ENCODE measurements at regions not wholly inside any gene's neighbourhood (a gene's known extent, or its start where the extent isn't known, plus 50 kb on each side); places are given as distances from the start of the nearest gene placed in this dataset.

DNA sequence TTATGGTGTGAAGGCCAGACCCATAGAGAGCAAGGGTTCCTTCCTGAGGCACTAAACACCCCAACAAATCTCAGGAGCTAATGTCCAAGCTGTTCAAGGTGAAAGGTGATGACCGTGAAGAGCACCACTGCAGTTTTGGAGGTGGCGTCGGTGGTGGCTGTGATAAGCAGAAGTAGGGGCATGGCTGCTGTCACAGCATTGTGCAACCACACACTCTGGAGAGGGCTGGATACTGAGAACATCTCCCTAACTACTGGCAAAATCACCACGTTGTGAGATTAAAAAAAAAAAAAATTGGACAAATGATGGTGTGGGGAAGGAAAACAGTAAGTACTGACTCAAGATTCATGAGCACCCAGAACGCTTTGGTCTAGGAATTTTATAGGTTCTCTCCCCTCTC is 156.5 kb downstream of the PJA2 start:
- H3K36me3 Mint-ChIP-seq (ENCODE audit: low read depth): no peaks in the 10 kb centered on the region; the same call in 2 of the 3 replicates
- no peak for ATAC-seq
- H3K79me2 ChIP-seq (replicated peaks; ENCODE audit: insufficient read depth): no peaks in the 10 kb centered on the region
- no peaks in the 10 kb centered on the region for H3K36me3 ChIP-seq (ENCODE audit: insufficient read depth)
- no peaks in the 10 kb centered on the region for H3K9me2 ChIP-seq (ENCODE audit: insufficient read depth)
- peaks cover 5% of the 10 kb centered on the region for H3K27me3 Mint-ChIP-seq (ENCODE audit: insufficient read depth, low read depth, poor library complexity)
- no peaks in the 10 kb centered on the region for H3F3A ChIP-seq (replicated peaks; ENCODE audit: low read depth)
- H3K27me3 ChIP-seq (ENCODE audit: insufficient read depth): no peaks in the 10 kb centered on the region
- no peak overlapping the region for H3K4me2 ChIP-seq
- no peak overlapping the region for H3K27ac ChIP-seq (ENCODE audit: low read depth)
- no peaks in the 10 kb centered on the region for H4K20me1 ChIP-seq (replicated peaks; ENCODE audit: insufficient read depth)
- no peak overlapping the region for H3K4me3 Mint-ChIP-seq
- no peaks in the 10 kb centered on the region for H3K4me1 ChIP-seq (ENCODE audit: insufficient read depth)
- H3K9me3 Mint-ChIP-seq: no peaks in the 10 kb centered on the region; the same call in 2 of the 3 replicates
- no peaks in the 10 kb centered on the region for H3K4me1 Mint-ChIP-seq
- H2AFZ ChIP-seq: no peak overlapping the region
- TF ChIP-seq ZNF331 (CRISPR knock-in tag; IDR thresholded peaks at IDR 0.05; ENCODE audit: low read depth): no peak
- no peak for TF ChIP-seq CREB1 (CRISPR knock-in tag; IDR thresholded peaks at IDR 0.05; ENCODE audit: low read depth)
- no peak for TF ChIP-seq EZH2 (IDR thresholded peaks at IDR 0.05; ENCODE audit: low read depth, unreplicated experiment)
- TF ChIP-seq POLR2AphosphoS5 (IDR thresholded peaks at IDR 0.05; ENCODE audit: low read depth): no peak
- TF ChIP-seq, protein P1, sequence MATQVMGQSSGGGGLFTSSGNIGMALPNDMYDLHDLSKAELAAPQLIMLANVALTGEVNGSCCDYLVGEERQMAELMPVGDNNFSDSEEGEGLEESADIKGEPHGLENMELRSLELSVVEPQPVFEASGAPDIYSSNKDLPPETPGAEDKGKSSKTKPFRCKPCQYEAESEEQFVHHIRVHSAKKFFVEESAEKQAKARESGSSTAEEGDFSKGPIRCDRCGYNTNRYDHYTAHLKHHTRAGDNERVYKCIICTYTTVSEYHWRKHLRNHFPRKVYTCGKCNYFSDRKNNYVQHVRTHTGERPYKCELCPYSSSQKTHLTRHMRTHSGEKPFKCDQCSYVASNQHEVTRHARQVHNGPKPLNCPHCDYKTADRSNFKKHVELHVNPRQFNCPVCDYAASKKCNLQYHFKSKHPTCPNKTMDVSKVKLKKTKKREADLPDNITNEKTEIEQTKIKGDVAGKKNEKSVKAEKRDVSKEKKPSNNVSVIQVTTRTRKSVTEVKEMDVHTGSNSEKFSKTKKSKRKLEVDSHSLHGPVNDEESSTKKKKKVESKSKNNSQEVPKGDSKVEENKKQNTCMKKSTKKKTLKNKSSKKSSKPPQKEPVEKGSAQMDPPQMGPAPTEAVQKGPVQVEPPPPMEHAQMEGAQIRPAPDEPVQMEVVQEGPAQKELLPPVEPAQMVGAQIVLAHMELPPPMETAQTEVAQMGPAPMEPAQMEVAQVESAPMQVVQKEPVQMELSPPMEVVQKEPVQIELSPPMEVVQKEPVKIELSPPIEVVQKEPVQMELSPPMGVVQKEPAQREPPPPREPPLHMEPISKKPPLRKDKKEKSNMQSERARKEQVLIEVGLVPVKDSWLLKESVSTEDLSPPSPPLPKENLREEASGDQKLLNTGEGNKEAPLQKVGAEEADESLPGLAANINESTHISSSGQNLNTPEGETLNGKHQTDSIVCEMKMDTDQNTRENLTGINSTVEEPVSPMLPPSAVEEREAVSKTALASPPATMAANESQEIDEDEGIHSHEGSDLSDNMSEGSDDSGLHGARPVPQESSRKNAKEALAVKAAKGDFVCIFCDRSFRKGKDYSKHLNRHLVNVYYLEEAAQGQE (IDR thresholded peaks at IDR 0.05; ENCODE audit: unreplicated experiment): no peak
- no peak overlapping the region for H3K4me3 ChIP-seq
- DNase-seq (ENCODE audit: low spot score): no peak
- H3K27ac Mint-ChIP-seq: no peak overlapping the region

DNA sequence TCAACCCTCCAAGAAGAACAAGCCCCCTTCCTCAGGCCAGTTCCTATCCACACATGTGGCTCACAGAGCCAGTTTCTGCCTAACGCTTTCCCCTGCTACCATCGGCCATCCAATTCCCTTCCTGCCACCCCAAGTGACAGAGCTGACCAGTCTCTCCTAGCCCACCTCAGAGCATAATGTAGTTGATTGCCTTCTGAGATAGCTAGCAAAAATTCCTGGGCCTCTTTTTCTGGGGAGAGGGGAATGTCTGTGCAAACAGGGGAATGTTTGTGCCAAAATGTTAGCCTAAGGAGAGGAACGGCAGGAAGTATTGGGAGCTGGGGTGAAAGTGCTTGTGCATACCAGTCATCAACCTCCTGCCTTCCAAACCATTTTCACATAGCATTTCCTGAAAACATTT is 157.0 kb downstream of the PJA2 start:
- no peak for DNase-seq (ENCODE audit: low spot score)
- H3K79me2 ChIP-seq (replicated peaks; ENCODE audit: insufficient read depth): no peaks in the 10 kb centered on the region
- H4K20me1 ChIP-seq (replicated peaks; ENCODE audit: insufficient read depth): no peaks in the 10 kb centered on the region
- no peak overlapping the region for H3K27ac ChIP-seq (ENCODE audit: low read depth)
- no peak for ATAC-seq
- H3K9me2 ChIP-seq (ENCODE audit: insufficient read depth): no peaks in the 10 kb centered on the region
- H2AFZ ChIP-seq: no peak overlapping the region
- H3F3A ChIP-seq (replicated peaks; ENCODE audit: low read depth): no peaks in the 10 kb centered on the region
- peaks cover 5% of the 10 kb centered on the region for H3K27me3 Mint-ChIP-seq (ENCODE audit: insufficient read depth, low read depth, poor library complexity)
- H3K27ac Mint-ChIP-seq: no peak overlapping the region; the same call in 1 of the 2 replicates
- H3K27me3 ChIP-seq (ENCODE audit: insufficient read depth): no peaks in the 10 kb centered on the region
- no peaks in the 10 kb centered on the region for H3K4me1 Mint-ChIP-seq
- H3K4me1 ChIP-seq (ENCODE audit: insufficient read depth): no peaks in the 10 kb centered on the region
- H3K4me2 ChIP-seq: no peak overlapping the region
- no peaks in the 10 kb centered on the region; the same call in 2 of the 3 replicates for H3K9me3 Mint-ChIP-seq
- no peaks in the 10 kb centered on the region for H3K36me3 ChIP-seq (ENCODE audit: insufficient read depth)
- H3K4me3 ChIP-seq: no peak overlapping the region
- H3K36me3 Mint-ChIP-seq (ENCODE audit: low read depth): no peaks in the 10 kb centered on the region; the same call in 2 of the 3 replicates
- no peak overlapping the region for H3K4me3 Mint-ChIP-seq
- TF ChIP-seq JUNB (IDR thresholded peaks at IDR 0.05; ENCODE audit: unreplicated experiment) (no peak), STAT1 (IDR thresholded peaks at IDR 0.05; ENCODE audit: unreplicated experiment) (no peak), NANOG (IDR thresholded peaks at IDR 0.05; ENCODE audit: borderline replicate concordance) (no peak), POLR2AphosphoS5 (IDR thresholded peaks at IDR 0.05; ENCODE audit: low read depth) (no peak), ZNF331 (CRISPR knock-in tag; IDR thresholded peaks at IDR 0.05; ENCODE audit: low read depth) (no peak)
- TF ChIP-seq, protein P2, sequence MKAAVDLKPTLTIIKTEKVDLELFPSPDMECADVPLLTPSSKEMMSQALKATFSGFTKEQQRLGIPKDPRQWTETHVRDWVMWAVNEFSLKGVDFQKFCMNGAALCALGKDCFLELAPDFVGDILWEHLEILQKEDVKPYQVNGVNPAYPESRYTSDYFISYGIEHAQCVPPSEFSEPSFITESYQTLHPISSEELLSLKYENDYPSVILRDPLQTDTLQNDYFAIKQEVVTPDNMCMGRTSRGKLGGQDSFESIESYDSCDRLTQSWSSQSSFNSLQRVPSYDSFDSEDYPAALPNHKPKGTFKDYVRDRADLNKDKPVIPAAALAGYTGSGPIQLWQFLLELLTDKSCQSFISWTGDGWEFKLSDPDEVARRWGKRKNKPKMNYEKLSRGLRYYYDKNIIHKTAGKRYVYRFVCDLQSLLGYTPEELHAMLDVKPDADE (IDR thresholded peaks at IDR 0.05): no peak
- TF ChIP-seq, protein P3, sequence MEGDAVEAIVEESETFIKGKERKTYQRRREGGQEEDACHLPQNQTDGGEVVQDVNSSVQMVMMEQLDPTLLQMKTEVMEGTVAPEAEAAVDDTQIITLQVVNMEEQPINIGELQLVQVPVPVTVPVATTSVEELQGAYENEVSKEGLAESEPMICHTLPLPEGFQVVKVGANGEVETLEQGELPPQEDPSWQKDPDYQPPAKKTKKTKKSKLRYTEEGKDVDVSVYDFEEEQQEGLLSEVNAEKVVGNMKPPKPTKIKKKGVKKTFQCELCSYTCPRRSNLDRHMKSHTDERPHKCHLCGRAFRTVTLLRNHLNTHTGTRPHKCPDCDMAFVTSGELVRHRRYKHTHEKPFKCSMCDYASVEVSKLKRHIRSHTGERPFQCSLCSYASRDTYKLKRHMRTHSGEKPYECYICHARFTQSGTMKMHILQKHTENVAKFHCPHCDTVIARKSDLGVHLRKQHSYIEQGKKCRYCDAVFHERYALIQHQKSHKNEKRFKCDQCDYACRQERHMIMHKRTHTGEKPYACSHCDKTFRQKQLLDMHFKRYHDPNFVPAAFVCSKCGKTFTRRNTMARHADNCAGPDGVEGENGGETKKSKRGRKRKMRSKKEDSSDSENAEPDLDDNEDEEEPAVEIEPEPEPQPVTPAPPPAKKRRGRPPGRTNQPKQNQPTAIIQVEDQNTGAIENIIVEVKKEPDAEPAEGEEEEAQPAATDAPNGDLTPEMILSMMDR (conservative IDR thresholded peaks at IDR 0.05; ENCODE audit: low read depth in 2 of 2): no peak

Data from GM23338 (cell line).